Medulla oblongata (tissue), 1 donor: ENCODE measurements at regions not wholly inside any gene's neighbourhood (a gene's known extent, or its start where the extent isn't known, plus 50 kb on each side); places are given as distances from the start of the nearest gene placed in this dataset.
"Not testable (repeated sequence)": the region's sequence is repeated elsewhere in the genome, so short reads cannot be mapped to it uniquely, and the experiment has no call there.

Experiments used
- DNase-seq: peaks from one replicate; pipeline ENCODE4 v3.0.0-alpha.2; 2015; ENCODE audit errors: extremely low spot score

- DNase-seq = no peak
Observed at GRCh38 chr12:13350946-13351345, 154.4 kb downstream of the EMP1 start.

- no peak for DNase-seq
Observed at GRCh38 chr12:13350381-13350780, 153.9 kb downstream of the EMP1 start.

GRCh38 chr12:13348464-13348863, 151.9 kb downstream of the EMP1 start:
- no peak for DNase-seq

GRCh38 chr12:13347241-13348043, 150.9 kb downstream of the EMP1 start:
- DNase-seq = no peak

GRCh38 chr12:13345722-13346121, 149.2 kb downstream of the EMP1 start:
- no peak for DNase-seq

- no peak for DNase-seq
Observed at GRCh38 chr12:13343375-13343774, 146.8 kb downstream of the EMP1 start.

GRCh38 chr12:13342971-13343370, 146.4 kb downstream of the EMP1 start:
- no peak for DNase-seq

GRCh38 chr12:13340149-13340548, 143.6 kb downstream of the EMP1 start:
- no peak for DNase-seq

- no peak for DNase-seq
Observed at GRCh38 chr12:13339538-13339937, 143.0 kb downstream of the EMP1 start.

GRCh38 chr12:13339091-13339490, 142.6 kb downstream of the EMP1 start:
- DNase-seq = no peak

- DNase-seq = no peak
Observed at GRCh38 chr12:13337791-13338190, 141.3 kb downstream of the EMP1 start.

- no peak for DNase-seq
Observed at GRCh38 chr12:13336216-13336615, 139.7 kb downstream of the EMP1 start.

- no peak for DNase-seq
Observed at GRCh38 chr12:13328535-13328934, 132.0 kb downstream of the EMP1 start.

- no peak for DNase-seq
Observed at GRCh38 chr12:13326076-13326475, 129.6 kb downstream of the EMP1 start.

GRCh38 chr12:13325037-13325436, 128.5 kb downstream of the EMP1 start:
- not testable (repeated sequence) for DNase-seq

- DNase-seq = no peak
Observed at GRCh38 chr12:13318231-13319015, 121.9 kb downstream of the EMP1 start.

- no peak for DNase-seq
Observed at GRCh38 chr12:13316587-13317246, 120.2 kb downstream of the EMP1 start.

GRCh38 chr12:13313886-13314285, 117.4 kb downstream of the EMP1 start:
- DNase-seq = no peak

- DNase-seq = no peak
Observed at GRCh38 chr12:13311551-13311950, 115.0 kb downstream of the EMP1 start.

- DNase-seq = no peak
Observed at GRCh38 chr12:13307143-13307816, 110.8 kb downstream of the EMP1 start.

- no peak for DNase-seq
Observed at GRCh38 chr12:13304924-13305323, 108.4 kb downstream of the EMP1 start.

GRCh38 chr12:13299457-13299856, 102.9 kb downstream of the EMP1 start:
- no peak for DNase-seq
